Gastrocnemius medialis (tissue), 4 donors: ENCODE measurements at regions not wholly inside any gene's neighbourhood (a gene's known extent, or its start where the extent isn't known, plus 50 kb on each side); places are given as distances from the start of the nearest gene placed in this dataset.

Experiments used
- ATAC-seq, 2 donors: fragments of 150-250 bp; one replicate each; pipeline ENCODE4 v1.9.1; 2016
- DNase-seq, 2 donors: peaks; one replicate each; pipeline ENCODE4 v3.0.0-alpha.2; 2019
- H3K27ac ChIP-seq, 4 donors: fragments of 200-600 bp; sonication (generic); 1 replicate in 1 of 4; 2 replicates in 3 of 4; pipeline ENCODE4 v1.5.1; 2016 to 2018; ENCODE audit warnings: mild to moderate bottlenecking in 2 of 4, moderate library complexity in 1 of 4
- H3K27me3 ChIP-seq, 3 donors: fragments of 200-600 bp; sonication (generic) in 2 of 3; 1 replicate in 1 of 3; 2 replicates in 2 of 3; pipeline versions ENCODE4 v1.5.1 to v1.6.0; 2016 to 2019; ENCODE audit warnings: mild to moderate bottlenecking in 1 of 3, moderate library complexity in 1 of 3
- H3K36me3 ChIP-seq, 2 donors: fragments of 200-600 bp; sonication (generic) in 1 of 2; one replicate each; pipeline ENCODE4 v1.5.1; 2017 to 2018
- H3K4me1 ChIP-seq, 2 donors: fragments of 200-600 bp; sonication (generic) in 1 of 2; one replicate each; pipeline ENCODE4 v1.5.1; 2016 to 2017; ENCODE audit warnings: mild to moderate bottlenecking in 2 of 2
- H3K4me3 ChIP-seq, 4 donors: fragments of 200-600 bp; sonication (generic) in 3 of 4; 1 replicate in 1 of 4; 2 replicates in 3 of 4; pipeline ENCODE4 v1.5.1; 2016 to 2019; ENCODE audit warnings: mild to moderate bottlenecking in 2 of 4
- H3K9me3 ChIP-seq, 3 donors: fragments of 200-600 bp; sonication (generic) in 2 of 3; 1 replicate in 1 of 3; 2 replicates in 2 of 3; pipeline ENCODE4 v1.5.1; 2016 to 2019
- CTCF ChIP-seq, 5 experiments: fragments of 450-650 bp in 3 of 5; fragments of 200-600 bp in 2 of 5; sonication (generic) in 2 of 5; IDR thresholded peaks in 4 of 5; conservative IDR thresholded peaks in 1 of 5; 1 replicate in 4 of 5; 2 replicates in 1 of 5; pipeline ENCODE4 v1.5.1; 2016 to 2019; ENCODE audit warnings: antibody characterized with exemption in 5 of 5, mild to moderate bottlenecking in 3 of 5, moderate library complexity in 3 of 5
- POLR2A ChIP-seq, 2 donors: fragments of 450-650 bp; IDR thresholded peaks; one replicate each; pipeline ENCODE4 v1.6.1; 2017; ENCODE audit warnings: antibody characterized with exemption in 2 of 2, mild to moderate bottlenecking in 2 of 2, moderate library complexity in 2 of 2
- in situ Hi-C, 4 donors: fragments of 200-750 bp; cut with MboI; loops; one replicate each; pipeline versions ENCODE4 v1.15.0 to v1.8.0; 2017; ENCODE audit warnings: low sequenced_read_pairs in 4 of 4
- intact Hi-C: fragments of 100-400 bp; cut with DNase I; formaldehyde crosslinking; loops from one replicate; pipeline ENCODE4 v1.15.1; 2023; ENCODE audit warnings: low total_unique reads

GRCh38 chr21:41578083-41578482, 70.1 kb upstream of the TMPRSS2 start:
- Histone ChIP-seq H3K27me3 (no peaks in the 10 kb centered on the region), H3K27ac (no peak overlapping the region), H3K36me3 (no peaks in the 10 kb centered on the region), H3K4me3 (no peak overlapping the region), H3K4me1 (no peaks in the 10 kb centered on the region), H3K9me3 (peaks cover 0 to 7% (median 0%) of the 10 kb centered on the region in 3 donors)
- in situ Hi-C loops = loop anchor here in 1 of 4 donors (25.0 kb wide), 1 partner anchor 91 kb away; no protein-coding TSS in a partner anchor
- intact Hi-C loops = no loop called here
- ATAC-seq (no peak), DNase-seq (no peak)
- TF ChIP-seq CTCF (IDR thresholded peaks at IDR 0.05 in 4 of 5, conservative IDR thresholded peaks at IDR 0.05 in 1 of 5) (no peak), POLR2A (IDR thresholded peaks at IDR 0.05) (no peak)

DNA sequence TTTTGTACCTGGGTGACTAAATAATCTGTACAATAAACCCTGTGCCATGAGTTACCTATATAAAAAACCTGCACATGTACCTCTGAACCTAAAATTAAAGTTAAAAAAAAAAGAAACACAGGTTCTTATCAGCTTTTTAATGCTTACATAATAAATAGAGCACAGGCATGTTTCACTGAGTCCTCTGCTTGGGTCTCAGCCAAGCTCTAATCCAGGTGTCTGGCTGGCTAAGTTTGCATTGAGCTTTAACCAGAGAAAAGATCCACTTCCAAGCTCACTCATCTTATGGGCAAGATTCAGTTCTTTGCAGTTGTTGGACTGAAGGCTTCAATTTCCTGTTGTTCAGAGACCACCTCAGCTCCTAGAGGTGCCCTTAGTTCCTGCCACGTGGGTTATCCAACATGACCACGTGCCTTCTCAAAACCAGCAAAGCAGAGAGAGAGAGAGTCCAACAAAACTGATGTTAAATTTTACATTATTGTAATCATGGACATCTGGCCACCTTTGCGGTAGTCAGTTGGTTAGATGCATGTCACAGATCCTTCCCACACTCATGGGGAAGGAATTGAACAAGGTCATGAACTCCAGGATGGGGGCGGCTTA, 68.2 kb upstream of the TMPRSS2 start:
- no peak for TF ChIP-seq POLR2A (IDR thresholded peaks at IDR 0.05)
- no peak for TF ChIP-seq CTCF (IDR thresholded peaks at IDR 0.05 in 4 of 5, conservative IDR thresholded peaks at IDR 0.05 in 1 of 5)
- DNase-seq (no peak), ATAC-seq (no peak)
- intact Hi-C loops = no loop called here
- Histone ChIP-seq H3K4me1 (no peaks in the 10 kb centered on the region), H3K36me3 (no peaks in the 10 kb centered on the region), H3K27me3 (no peaks in the 10 kb centered on the region), H3K9me3 (peaks cover 0 to 7% (median 0%) of the 10 kb centered on the region in 3 donors), H3K27ac (no peak overlapping the region), H3K4me3 (no peak overlapping the region)
- in situ Hi-C loops = loop anchor here in 1 of 4 donors (25.0 kb wide), 1 partner anchor 89 kb away; no protein-coding TSS in a partner anchor

GRCh38 chr21:41573902-41574690, 66.1 kb upstream of the TMPRSS2 start:
- Histone ChIP-seq H3K9me3 (peaks cover 0 to 7% (median 0%) of the 10 kb centered on the region in 3 donors), H3K27me3 (no peaks in the 10 kb centered on the region), H3K27ac (no peak overlapping the region), H3K4me3 (no peak overlapping the region), H3K36me3 (no peaks in the 10 kb centered on the region), H3K4me1 (no peaks in the 10 kb centered on the region)
- intact Hi-C loops = no loop called here
- no peak for ATAC-seq
- TF ChIP-seq CTCF (IDR thresholded peaks at IDR 0.05 in 4 of 5, conservative IDR thresholded peaks at IDR 0.05 in 1 of 5) (no peak), POLR2A (IDR thresholded peaks at IDR 0.05) (no peak)
- in situ Hi-C loops = no loop called here
- DNase-seq = no peak

GRCh38 chr21:41571938-41572510, 64.1 kb upstream of the TMPRSS2 start:
- no peak for DNase-seq
- H3K4me1 ChIP-seq = no peaks in the 10 kb centered on the region
- H3K27me3 ChIP-seq = no peaks in the 10 kb centered on the region
- TF ChIP-seq CTCF (IDR thresholded peaks at IDR 0.05 in 4 of 5, conservative IDR thresholded peaks at IDR 0.05 in 1 of 5) (no peak), POLR2A (IDR thresholded peaks at IDR 0.05) (no peak)
- no peaks in the 10 kb centered on the region for H3K9me3 ChIP-seq
- no peaks in the 10 kb centered on the region for H3K36me3 ChIP-seq
- in situ Hi-C loops = no loop called here
- ATAC-seq = no peak
- no peak overlapping the region for H3K4me3 ChIP-seq
- no peak overlapping the region for H3K27ac ChIP-seq
- intact Hi-C loops = no loop called here
